HS-27A (cell line): ENCODE measurements at regions not wholly inside any gene's neighbourhood (a gene's known extent, or its start where the extent isn't known, plus 50 kb on each side); places are given as distances from the start of the nearest gene placed in this dataset.
"Not testable (repeated sequence)": the region's sequence is repeated elsewhere in the genome, so short reads cannot be mapped to it uniquely, and the experiment has no call there.

Experiments
- DNase-seq: peaks from one replicate; pipeline ENCODE4 v3.0.0-alpha.2; 2012; ENCODE audit warnings: low read depth, missing footprints

DNA sequence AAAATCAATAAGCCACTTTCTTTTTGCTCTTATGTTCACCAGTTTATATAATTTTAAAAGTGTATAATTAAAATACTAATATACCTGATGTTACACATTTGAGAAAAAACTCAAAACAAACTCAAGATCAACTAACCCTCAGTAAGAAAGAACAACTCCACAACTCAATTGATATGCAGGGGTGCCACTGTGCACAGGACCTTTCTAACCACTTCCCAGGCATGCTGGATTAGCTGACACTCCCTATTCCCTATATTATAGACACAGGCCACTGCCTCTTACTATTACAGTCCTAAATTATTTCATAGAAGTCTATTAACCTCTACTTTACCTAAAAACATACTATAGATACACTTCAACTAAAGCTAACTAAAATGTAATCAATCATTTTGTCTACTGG, 191.7 kb upstream of the KRR1 start:
- no peak for DNase-seq

DNA sequence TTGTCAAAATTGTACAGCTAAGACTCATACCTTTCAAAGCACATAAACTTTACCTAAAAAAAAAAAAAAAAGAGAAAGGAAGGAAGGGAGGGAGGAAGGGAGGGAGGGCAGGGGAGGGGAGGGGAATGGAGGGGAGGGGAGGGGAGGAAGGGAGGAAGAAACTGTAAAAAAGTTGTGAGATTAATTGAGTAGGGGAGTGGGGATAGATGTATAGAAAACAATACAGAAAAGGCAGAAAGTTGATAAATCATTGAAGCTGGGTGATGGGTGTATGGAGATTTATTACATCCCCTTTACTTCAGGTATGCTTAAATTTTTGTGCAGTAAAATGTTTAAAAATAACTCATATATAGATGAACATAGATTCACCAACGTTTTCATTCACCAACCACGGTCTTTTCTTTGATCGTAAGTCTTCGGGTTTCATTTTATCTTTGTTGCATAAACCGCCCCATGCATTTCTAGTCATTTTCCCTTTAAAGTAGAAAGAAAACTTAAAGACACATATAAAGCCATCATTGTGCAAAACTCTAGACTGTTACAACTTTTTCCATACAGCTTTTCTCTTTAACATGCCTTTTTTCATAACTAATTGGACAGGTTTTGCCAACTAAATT, 191.2 kb upstream of the KRR1 start:
- DNase-seq, result no peak

DNA sequence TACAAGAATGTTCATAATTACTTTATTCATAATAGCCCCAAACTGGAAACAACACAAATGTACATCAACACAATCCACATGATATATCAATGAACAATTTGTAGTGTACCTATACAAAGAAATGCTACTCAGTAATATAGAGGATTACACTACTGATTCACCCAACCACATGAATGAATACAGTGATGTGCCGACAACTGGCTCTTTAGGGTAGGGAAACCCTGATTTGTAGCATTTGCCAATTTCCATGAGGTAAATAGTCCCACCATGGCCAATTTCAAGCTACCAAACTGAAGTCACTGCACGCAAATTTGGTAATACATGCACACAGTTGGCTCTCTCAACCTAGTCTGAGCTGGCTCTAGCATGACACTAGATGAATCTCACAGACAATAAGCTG, 190.4 kb upstream of the KRR1 start:
- DNase-seq, result no peak

DNA sequence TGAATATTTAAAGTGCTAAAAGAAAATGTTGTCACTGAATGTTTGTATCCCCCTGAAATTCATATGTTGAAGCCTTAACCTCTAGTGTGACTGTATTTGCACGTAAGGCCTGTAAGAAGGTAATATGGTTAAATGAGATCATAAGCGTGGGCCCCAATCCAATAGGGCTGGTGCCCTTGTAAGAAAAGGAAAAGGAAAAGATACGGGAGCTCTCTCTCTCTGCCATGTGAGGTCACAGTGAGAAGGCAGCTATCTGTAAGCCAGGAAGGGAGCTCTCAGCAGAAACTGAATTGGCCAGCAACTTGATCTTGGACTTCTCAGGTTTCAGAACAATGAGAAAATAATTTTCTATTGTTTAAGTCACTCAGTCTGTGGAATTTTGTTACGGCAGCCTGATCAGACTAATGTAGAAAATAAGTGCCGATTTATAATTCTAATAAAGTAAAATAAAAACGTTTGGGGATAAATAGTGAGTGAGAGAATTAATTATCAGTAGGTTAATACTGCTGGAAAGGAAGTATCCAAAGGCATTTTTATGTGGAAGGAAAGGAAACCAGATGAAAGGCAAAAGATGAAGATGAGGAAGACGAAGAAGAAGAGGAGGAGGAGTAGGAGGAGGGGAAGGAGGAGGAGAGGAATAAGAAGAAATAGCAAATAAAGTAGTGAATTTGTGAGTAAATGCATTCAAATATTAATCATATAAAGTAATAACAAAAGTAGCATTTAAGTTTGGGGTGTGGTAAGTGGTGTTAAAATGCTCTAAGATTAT, 188.5 kb upstream of the KRR1 start:
- no peak for DNase-seq

DNA sequence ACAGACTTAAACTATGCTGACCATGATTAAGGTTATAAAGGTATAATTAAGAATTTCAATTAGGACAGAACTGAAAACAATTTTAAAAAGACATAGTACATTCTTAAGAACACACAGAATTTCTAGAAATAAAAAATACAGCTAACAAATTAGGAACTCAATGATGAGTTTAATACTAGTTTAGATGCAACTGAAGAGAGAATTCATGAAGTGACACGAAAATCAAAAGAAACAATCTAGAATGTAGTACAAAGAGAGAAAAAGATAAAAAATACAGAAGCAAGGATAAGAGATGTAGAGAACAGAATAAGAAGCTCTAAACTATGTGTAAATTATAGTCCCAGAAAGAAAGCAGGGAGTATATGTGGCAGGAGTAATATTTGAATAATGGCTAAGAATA, 187.8 kb upstream of the KRR1 start:
- DNase-seq, result no peak

DNA sequence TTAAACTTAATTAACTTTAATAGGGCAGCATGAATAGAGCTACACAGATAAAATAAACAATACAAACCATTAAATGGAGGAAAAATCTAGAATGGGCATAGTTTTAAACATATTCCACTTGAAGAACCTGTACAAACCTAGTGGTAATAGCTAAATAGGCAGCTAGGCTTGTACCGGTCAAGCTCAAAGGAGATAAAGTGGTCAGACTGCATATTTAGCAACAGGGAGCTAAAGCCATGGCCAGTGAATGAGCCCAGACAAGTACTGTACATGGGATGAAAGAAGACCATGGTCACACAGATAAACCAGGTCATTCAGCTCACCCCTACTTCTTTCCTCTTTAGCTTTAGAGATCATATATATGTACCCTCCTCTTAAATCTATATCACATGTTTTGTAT, 186.6 kb upstream of the KRR1 start:
- DNase-seq, result no peak

DNA sequence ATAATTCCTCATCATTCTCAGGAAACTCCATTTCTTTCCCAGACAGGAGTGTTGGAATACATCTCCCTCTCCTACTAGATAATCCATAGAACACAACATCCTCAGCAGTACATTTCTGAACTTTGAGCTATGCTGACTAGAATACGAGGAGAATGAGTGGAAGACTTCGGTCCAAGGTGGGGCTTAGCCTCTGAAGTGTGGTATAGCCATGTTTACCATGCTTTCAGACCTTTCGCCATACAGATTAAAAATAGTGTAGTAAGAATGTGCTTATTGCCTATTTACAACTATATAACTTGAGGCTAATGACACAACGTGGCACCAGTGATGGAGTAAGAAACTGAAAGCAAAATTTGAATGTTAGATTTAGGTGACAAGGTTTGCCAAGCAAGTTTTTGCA, 184.5 kb upstream of the KRR1 start:
- no peak for DNase-seq

DNA sequence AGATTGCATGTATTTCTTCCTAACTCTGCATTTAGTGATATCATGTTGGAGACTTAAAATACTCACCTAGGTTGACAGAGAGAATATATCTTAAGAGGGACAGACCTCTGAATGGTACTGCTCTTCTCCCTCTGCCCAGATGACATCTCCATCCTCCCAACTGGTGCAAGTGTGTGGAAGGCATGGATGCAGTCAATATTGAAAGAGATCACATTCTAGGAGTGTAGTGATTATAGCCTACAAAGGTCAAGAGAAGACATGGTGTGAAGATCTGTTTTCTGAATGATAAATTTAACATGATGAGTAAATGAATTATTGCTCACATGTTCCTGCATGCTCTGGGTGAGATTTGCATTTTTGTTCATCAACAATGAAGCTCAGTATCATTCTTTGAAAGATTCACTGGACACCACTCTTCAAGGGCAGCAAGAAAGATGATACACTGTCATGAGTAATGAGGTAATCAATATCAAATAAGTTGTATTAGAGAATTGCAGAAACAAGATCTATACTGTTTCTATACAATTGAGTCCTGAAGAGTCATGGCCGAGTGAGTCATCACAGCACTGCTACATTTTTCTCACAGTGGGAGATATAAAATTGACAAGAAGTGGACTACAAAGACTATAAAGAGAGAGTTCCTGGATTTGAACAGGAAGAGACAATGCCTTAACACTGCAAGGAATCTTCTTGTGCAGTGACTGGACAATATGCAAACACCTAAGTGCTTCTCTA, 183.3 kb upstream of the KRR1 start:
- DNase-seq, result no peak

DNA sequence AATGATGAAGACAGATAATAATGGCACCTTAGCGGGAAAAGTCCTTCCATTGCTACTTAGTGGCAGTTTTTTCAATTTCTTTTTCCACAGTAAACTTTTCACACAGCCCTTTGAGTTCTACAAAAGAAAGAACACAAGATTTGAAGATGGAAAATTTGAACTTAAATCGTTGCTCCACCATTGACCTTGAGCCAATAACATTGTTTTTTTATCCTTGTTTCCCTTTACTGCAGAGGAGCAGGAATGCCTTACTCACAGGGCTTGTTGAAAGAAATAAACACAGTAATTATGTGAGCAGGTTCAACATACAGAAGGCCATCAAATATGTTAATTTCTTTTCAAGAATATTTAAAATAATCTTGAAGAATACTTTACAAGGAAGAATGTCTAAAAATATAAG, 181.5 kb upstream of the KRR1 start:
- DNase-seq, result no peak

DNA sequence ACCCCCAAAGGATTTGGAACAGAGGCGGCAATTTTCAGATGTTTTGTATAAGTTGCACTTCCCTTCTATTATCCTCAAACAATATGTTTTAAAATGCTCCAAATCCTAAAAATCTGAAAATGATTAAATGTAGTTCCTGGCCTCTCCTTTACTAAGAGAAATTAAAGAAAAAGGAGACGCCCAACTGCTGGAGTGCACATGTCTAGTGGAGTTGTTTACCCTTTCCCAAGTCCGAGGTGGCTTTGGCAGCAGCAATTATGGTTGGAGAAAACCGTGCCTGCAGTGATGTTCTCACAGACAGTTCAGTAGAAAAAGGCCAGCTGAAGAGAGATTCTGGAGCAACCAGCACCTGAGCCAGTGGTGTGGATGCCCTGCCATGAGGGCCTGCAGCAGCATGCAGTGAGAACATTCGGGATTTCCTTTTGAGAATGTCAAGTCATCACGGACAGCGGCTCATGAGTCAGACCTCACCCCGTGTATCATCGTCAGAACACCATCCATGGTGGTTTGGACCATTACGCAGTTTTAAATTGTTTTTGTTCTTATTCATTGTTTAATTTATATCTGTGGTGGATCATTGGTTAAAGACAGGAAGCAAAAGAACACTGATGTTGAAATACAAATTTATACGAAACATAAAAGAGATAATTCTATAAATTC, 179.0 kb upstream of the KRR1 start:
- peak; percentile 79 for DNase-seq

DNA sequence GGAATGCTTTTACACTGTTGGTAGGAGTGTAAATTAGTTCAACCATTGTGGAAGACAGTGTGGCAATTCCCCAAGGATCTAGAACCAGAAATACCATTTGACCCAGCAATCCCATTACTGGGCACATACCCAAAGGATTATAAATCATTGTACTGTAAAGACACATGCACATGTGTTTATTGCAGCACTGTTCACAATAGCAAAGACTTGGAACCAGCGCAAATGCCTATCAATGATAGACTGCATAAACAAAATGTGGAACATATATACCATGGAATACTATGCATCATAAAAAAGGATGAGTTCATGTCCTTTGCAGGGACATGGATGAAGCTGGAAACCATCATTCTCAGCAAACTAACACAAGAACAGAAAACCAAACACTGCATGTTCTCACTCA, 174.8 kb upstream of the KRR1 start:
- not testable (repeated sequence) for DNase-seq

DNA sequence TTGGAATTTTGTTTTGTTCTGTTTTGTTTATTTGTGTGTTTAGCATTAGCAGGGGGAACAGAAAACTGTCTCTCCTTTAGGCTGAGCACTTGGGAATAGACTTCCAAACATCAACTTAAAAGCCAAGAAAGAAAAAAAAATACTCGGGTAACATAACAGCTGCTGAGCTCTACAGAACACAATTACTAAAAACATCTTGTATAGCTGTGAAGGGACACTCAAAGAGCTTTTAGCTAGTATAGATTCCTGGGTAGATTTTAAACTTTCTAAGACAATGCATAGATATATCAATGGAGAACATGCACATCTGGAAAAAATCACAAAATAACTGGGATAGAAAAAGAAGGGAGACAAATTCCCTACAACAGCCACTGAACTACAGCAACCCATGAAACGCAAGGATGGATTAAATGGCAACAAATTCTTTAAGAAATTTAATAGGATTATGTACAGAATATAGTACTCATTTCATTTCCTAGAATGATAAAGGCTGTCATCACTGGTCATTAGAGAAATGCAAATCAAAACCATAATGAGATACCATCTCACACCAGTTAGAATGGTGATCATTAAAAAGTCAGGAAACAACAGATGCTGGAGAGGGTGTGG, 174.3 kb upstream of the KRR1 start:
- DNase-seq, result no peak

DNA sequence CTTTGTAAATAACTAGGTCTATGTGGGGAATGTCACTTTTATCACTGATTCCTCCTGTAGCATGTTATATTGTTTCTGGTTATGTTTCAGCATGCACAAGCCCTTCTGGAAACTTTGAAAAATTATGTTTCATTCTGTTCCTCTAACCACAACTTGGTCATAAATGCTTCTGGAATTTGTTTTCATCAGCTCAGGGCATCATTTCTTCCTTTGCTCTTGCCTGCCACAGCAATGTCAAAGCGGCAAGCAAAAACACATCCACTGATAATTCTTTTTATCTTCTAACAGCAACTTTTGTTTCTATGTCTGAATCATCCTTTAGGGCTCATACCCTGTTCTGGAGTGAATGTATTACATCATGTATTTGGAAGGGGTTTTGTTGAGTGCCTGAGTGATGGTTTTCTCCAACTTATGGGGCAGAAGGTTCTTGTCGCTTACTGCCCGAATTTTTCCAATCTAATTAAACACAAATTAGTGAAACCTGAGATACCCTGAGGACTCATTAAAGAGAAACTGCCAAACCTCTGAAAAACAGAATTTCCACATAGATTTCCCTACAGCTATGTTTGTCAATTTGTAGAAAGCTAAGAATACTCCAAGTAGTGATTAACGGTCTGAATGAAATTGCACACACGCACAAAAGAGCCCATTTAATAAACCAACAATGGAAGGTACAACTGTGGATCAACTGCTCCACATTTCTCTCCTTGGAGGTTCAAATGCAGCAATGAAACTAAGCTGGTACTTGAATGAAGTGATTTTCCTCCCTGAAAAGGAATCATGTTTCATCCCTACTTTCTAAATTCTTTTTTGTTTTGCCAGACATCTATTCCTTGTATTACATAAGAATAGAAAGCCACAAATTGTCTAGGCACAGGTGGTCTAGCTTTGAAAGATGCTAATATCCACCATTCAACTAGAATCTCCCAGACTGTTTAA, 173.5 kb upstream of the KRR1 start:
- peak; percentile 14 for DNase-seq

DNA sequence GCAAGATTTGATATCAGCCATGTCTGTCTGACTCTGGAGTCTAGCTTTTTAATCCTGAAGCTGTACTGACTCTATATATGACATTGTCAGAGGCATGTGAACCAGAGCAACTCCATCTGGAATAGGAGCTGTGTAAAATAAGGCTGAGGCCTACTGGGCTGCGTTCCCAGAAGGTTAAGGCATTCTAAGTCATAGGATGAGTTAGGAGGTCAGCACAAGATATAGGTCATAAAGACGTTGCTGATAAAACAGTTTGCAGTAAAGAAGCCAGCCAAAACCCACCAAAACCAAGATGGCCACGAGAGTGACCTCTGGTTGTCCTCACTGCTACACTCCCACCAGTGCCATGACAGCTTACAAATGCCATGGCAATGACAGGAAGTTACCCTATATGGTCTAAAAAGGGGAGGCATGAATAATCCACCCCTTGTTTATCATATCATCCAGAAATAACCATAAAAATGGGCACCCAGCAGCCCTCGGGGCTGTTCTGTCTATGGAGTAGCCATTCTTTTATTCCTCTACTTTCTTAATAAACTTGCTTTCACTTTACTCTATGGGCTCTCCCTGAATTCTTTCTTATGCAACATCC, 172.7 kb upstream of the KRR1 start:
- not testable (repeated sequence) for DNase-seq

DNA sequence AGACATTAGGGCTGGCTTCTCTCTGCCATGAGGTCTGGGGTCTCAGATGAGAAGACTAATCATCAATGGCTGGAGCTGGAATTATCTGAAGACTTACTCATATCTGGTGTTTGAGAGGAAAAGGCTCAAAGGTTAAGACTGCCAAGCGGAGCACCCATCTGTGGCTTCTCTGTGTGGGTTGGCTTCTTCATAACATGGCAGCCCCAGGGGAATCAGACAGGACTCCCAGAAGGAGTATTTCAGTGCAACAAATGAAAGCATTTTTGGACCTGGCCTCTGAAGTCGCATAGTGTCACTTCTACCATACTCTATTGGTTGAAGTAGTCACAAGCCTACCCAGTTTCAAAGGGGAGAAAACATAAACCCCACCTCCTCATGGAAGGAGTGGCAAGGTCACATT, 171.8 kb upstream of the KRR1 start:
- DNase-seq, result no peak

DNA sequence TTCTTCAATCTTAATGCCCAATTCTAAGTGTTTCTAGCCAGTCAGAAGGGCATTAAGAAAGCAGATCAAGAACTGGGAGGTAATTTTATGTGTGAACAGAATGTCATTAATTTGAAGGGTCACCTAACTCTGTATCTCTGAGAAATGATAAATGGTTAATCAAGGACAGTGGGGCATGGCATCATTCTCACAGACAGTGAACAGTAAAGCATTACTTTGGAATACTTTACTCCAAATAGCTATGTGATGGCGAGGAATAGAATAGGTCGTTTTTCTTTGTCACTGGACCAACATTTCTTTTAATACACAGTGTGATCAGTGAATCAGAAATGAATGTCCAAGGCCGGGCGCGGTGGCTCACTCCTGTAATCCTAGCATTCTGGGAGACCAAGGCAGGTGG, 166.1 kb upstream of the KRR1 start:
- no peak for DNase-seq

DNA sequence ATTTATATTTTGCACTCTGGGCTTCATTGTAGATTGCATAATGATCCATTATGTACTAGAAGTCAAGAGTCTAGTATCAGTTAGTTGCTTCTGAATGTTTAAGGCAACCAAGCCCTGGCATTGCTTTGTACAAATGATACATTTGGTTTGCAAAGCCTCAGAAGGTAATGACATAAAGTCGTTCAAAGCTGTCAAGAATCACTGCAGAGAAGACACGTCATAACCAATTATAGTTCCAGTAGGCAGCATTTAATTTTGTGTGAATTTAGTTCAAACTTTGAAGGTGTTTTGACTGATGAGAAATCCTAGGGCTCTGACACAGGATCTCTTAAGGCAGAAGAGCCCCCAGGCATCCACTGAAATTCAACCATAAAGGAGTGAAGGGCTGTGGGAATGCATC, 163.0 kb upstream of the KRR1 start:
- DNase-seq, result no peak

DNA sequence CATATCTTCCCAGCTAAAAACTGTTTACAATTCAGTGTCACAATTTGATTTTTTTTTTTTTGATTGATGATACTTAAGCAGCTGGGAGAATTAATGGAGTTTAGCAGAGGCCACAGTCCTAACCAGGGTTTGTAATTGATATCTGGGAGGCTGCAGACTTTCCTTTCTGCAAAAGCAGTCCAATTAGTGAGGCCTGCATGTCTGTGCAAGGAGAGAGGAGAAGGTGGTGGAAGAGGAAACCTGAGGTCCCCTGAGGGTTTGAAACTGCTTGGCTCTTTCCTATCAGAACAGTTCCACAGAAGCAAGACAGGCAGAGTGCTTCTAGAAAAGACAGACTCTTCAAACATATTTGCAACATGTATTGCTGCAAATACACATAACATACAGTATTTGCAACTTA, 160.8 kb upstream of the KRR1 start:
- no peak for DNase-seq

DNA sequence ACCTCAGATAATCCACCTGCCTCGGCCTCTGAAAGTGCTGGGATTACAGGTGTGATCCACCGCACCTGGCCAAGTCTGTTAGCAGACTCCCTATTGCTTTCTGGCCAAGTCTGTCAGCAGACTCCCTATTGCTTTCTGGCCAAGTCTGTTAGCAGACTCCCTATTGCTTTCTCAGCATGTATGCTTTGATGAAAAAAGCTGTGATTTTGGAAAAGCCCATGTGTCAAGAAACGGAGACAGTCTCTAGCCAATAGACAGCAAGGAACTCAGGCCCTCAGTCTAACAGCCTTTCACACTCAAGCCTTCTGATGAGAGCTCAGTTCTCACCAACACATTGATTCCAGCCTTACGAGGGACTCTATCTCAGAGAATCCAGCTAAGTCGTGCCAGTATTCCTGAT, 158.8 kb upstream of the KRR1 start:
- DNase-seq, result no peak

DNA sequence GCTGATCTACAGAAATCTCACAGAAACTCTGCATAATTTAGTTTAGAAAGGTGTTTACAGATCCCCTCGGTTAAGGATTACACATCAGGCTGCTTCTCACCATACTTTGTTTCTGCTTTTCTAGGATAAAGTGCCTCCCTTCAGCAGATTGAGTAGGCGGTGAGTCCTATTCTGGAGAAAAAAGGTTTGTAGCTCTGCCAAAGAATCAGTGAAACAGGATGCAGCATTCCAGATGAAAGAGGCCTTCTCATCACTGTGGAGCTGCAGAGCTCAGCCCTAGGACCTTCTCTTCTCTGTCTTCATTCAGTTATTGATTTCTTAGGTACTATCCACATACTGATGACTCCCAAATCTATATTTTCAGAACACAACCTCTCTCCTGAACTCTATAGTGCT, 155.5 kb upstream of the KRR1 start:
- no peak for DNase-seq
